ENCODE measurements at regions not wholly inside any gene's neighbourhood (a gene's known extent, or its start where the extent isn't known, plus 50 kb on each side); places are given as distances from the start of the nearest gene placed in this dataset.

DNA sequence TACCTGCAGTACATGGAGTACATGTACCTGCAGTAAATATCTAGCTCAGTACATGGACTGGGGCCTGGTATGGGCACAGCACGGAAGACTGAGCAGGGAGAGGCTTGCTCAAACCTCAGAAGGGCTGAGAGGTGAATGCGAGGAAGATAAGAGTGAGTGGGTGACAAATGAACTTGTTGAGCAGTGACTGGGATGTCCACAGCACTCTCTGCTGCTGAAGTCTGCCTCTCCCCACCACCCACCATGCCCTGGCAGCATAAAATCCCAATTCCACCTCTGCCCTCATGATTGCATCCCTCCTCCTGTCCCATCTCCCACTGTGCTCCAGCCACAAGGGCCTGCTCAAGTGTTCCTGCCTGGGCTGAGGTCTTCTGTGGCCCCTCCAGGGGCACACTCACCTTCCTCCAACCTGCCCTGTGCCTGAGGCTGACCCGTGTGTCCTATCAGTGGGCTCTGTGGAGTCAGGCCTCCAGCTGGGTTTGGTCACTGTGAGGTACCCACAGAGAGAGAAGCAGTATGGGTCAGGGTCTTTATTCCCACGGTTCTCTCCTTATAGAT is 114.2 kb downstream of the FOXD2 start:
- in situ Hi-C loops (cut with HindIII; ENCODE audit: low sequenced_read_pairs) = no loop called here

DNA sequence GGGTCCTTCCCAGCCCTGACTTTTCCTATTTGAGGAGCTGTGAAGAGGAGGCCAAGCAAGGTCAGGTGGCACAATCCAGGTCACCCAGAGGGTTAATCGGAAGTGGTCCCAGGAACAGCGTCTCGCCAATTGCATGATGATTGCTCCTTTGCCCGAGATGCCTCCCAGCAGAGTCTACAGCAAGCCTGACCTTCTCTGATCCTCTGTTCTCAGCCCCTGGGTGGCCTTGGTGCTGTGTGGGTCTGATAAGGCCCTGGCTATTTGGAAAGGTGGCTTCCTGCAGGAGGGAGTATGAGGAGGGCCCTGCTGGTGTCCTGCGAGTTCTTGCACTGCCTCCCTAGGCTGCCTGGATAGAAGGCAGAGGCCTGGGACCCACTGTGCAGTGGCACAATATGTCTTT is 116.2 kb downstream of the FOXD2 start:
- in situ Hi-C loops (cut with HindIII; ENCODE audit: low sequenced_read_pairs) = no loop called here

DNA sequence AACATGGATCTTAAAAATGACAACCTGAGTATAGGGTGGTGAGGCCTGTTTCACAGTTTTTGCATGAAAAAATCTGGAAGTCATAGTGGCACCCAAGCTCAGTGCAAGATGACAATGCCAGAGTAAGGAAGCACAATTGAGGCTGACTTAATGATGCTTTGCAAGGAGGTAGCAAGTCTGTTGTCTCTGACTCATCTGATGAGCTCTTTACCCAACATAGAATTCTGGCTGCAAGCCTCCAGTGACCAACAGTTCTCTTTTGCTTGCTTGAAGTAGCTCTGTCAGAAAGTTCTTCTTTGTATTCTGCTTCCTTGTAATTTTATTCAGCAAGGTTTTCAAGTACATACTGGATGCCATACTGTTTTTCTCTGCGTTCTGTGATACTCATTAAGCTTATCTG is 117.1 kb downstream of the FOXD2 start:
- in situ Hi-C loops (cut with HindIII; ENCODE audit: low sequenced_read_pairs) = no loop called here

DNA sequence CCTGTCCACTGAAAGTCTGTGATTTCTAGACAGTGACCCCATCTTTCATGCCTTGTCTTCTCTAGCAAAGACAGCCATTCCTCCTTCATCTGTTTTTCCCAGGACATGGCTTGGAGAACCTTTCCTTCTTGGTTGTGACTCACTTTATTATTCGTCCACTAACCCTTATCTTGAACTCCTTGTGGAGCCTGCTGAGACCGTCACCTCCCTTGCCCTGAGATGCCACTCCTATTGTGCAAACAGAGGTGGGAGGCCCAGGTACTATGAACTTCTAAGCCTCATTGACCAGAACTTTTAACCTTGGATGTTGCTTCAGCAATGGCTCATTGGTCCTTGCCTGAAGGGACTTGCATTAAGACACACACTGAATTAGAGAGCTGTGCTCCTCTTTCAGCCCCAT is 117.5 kb downstream of the FOXD2 start:
- in situ Hi-C loops (cut with HindIII; ENCODE audit: low sequenced_read_pairs) = no loop called here

DNA sequence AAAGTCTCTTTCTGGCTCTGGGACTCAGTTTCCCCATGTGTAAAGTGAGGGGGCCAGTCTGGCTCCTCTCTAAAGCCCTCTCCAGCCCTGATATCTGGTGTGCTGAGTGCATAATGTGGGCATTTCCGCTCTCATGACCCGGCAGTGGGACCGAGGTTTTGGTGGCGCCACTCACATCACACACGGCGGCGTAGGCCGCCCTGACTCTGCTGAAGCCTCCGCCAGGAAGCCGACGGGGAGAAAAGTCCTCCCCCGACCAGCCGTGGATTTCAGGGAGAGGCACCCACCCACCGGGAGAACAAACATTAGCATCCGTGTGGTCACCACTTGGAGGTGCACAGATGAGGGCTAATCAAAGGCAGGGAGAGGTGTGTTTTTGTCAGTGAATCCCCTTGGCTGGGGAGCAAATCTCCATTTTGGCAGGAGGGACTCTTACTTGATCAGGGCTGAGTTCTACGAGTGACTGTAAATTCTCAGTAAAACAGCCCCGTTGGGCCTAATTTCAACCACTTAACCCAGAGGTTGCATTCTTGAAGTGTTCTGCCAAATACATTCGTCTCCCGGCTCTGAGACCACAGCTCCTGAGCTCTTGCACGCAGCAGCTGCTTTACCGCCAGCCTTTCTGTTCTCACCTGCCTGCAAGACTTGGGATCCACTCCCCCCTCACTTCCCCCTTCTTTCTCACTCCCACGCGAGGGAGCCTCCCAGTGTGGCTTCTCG is 118.2 kb downstream of the FOXD2 start:
- in situ Hi-C loops (cut with HindIII; ENCODE audit: low sequenced_read_pairs) = no loop called here

DNA sequence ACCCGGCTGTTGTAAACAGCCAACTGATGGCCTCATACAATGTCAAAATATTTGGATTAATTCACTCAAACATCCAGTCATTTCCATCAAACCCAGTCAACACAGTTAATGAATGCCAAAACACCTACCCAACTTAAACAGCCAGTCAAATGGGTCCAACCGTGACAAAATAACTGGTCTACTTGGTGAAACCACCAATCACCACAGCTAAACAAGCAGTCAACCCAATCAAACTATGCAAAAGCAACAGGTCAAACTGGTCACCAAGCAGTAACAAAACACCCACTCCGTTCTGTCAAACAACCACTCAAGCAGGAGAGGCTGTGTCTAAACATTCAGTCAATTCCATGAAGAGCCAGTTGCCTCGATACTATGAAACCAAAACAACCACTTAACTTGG is 119.2 kb downstream of the FOXD2 start:
- in situ Hi-C loops (cut with HindIII; ENCODE audit: low sequenced_read_pairs) = no loop called here

DNA sequence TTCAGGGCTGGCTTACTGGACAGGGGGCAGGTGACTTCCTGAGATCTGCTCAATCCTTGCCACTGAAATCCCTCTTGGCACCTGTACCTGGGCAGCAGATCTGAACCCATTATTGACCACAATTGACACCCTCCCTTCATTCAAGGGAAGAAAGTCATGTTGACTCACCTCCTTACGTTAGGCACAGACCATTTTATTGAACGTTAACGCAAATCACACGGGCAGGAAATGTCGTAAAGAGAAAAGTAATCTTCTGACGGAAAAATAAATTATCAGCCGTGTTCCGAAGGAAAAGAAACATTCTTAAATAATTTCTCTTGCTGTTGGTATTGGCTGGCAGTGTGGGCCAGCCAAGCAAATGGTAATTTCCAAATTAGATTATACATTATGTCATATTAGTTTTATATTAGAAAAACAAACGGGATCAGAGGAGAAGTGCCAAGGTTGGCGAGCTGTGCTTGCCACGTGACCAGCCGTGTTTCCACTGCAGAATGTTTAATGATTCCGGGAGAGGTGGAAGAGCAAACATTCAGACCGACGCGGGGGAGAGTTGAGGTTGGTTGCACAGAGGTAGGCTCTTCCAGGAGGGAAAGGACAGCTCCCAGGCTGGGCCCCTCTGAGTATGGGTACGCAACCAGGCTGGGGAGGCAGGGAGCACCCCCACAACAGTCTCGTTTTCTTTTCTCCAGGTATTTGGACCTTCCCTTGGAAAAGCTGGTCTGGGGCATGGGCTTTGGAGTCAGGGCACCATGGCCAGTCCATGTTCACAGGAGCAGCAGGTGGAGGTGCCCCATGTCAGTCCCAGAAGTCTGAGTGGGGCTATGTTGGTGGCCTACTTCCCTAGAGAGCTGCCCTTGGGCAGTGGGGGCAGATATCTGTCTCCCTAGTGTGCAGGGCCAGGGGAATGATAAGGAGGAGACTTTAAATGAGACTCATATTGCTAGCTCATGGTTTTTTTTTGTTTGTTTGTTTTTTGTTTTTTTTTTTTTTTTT is 121.1 kb downstream of the FOXD2 start:
- in situ Hi-C loops (cut with HindIII; ENCODE audit: low sequenced_read_pairs) = no loop called here

DNA sequence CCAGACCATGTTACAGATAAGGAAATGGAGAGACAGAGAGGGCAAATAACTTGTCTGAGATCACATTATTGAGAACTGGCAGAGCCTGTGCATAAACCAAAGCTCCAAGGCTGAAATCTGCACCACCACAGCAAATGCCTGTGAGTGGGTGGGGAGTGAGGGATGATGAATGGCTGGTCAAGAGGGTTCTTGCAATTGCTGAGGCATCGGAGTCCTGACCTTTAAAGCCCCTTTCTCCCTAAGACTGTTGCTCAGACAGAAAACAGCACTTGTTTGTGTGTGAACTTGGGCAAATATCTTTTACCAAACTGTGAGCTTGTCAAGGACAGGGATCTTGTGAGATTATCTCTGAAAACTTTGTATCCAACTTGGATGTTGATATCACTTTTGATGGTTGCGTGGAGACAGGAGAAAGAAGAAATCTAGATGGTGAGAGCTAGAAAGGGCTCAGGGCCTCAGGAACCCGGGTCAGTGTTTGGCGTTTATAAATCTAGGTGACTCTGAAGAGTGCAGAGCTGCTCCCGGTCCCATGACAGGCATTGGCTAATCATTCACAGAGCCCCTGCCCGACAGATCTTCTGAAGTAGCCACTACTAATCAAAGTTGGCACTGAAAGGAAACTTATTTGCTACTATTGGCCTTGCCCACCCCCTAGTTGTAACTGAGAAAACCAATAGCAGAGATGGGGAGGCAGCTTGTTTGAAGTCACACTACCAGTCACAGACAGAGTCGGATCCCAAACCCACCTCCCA is 122.3 kb downstream of the FOXD2 start:
- in situ Hi-C loops (cut with HindIII; ENCODE audit: low sequenced_read_pairs) = no loop called here

DNA sequence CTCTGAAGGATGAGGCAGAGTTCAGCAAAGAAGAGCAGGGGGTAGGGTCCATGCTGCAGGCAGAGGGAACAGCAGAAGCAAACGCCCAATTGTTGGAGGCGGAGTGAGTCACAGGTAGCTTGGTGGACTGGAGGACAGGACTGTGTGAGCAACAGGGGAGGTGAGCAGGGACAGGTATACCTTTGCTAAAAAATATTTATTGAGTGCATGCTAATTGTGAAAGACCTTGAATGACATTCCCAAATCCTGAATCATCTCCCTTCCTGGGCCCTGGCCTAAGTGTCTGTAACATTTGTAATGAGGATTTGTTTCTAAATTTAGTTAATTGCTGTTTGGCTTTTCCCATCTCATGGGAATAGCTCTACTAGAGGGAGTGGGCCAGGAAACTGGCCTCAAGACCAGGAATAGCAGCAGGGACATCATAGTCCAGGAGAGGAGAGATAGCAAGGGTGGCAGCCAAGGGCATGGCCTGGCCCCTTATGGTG is 123.7 kb downstream of the FOXD2 start:
- in situ Hi-C loops (cut with HindIII; ENCODE audit: low sequenced_read_pairs) = no loop called here

DNA sequence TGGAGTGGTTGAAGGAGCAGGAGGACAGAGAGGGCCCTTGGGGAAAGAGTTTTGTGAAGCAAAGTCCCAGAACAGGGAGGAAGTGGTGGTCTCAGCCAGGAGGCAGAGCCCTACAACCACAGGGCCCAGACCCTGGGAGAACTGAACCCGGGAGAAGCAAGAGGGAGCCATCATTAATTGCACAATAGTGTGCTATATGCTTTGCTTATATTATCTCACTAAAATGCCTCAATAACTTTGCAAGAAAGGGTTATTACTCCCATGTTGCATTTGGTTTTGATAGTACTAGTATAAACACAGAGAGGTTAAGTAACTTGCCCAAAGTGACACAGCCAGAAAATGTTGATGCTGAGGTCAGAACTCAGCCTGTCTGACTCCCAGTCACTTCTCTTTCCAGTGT is 124.3 kb downstream of the FOXD2 start:
- in situ Hi-C loops (cut with HindIII; ENCODE audit: low sequenced_read_pairs) = no loop called here

DNA sequence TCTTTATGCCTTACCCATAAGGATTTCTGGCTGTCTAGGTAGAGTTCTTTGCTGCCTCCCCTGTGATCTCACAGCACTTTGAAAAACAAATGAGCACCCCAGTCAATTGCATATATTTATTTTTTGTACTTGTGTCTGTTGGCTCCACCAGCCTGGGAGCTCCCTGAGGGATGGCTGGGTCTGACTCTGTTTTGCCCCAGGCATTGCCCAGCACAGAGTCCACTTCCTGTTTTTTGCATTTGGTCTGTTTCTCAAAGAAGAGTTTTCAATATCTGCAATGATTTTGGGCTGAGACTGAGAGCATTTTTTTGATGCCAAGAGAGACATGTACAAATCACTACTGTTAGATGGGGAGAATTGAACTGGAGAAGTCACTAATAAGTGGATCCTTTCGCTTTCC is 125.0 kb downstream of the FOXD2 start:
- in situ Hi-C loops (cut with HindIII; ENCODE audit: low sequenced_read_pairs) = no loop called here

DNA sequence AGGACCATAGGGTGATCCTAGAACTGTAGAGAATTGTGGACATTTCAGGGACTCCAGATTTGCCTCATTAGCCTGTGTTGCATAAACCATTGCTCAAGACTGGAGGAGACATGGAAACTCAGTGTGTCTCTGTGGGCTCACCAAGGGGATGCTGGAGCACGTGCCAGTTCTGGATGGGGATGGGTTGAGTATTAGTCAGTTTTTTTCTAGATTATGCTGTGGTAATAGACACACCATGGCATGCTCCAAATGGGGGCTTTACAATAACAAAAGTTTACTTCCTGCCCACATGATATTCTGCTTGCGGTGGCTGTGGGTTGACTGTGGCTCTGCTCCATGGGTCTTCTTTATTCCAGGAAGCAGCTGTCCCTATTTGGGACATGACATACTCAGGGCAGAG is 125.4 kb downstream of the FOXD2 start:
- in situ Hi-C loops (cut with HindIII; ENCODE audit: low sequenced_read_pairs) = no loop called here

DNA sequence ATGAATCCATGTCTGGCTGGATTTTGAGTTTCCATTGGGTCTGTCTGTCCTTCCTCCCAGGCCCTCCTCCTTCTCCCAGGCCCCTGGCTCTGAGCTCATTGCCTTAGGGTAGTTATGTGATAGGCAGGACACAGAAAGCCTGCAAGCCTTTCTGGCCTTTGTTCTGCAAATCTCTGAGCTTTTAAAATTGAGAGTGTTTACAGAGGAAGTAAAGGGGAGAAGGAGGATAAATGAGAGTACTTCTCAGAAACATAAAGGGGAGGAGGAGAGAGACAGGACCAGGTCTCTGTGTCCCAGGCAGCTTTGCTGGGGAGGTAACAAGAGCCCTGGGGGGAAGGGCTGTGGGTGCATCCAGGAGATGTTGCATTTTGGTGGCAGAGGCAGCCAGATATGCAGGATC is 126.7 kb downstream of the FOXD2 start:
- in situ Hi-C loops (cut with HindIII; ENCODE audit: low sequenced_read_pairs) = no loop called here

DNA sequence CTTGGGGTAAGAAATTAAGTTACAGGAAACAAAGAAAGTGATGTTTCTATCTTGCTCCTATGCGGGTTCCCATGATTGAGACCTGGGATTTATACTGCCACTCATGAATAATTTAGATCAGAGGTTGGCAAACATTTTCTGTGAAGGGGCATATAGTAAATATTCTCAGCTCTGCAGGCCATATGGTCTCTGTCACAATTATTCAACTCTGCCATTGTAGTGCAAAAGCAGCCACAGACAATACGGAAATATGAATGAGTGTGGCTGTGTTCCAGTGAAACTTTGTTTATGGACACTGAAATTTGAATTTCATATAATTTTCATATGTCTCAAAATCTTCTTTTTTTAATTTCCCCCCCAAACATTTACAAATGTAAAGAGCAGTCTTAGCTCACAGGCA is 127.2 kb downstream of the FOXD2 start:
- in situ Hi-C loops (cut with HindIII; ENCODE audit: low sequenced_read_pairs) = no loop called here

DNA sequence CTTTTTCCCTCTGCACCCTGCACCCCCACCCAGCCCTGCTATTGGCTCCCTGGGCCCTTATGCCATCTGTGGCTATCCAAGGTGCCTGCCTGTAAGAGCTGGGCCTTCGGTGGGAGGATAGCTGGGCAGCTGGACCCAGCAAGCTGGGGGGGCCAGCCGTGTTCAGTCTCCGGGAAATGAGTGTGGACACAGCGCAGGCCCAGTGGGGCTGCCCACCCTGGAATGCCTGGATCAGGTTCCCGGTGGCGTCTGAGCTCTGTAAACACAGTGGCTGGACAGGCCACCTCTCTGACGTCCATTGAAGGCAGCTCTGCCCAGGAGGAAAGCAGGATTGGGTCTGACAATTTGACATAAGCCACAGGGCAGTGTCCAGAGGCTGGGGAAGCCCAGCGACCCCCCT is 127.8 kb downstream of the FOXD2 start:
- in situ Hi-C loops (cut with HindIII; ENCODE audit: low sequenced_read_pairs) = no loop called here

DNA sequence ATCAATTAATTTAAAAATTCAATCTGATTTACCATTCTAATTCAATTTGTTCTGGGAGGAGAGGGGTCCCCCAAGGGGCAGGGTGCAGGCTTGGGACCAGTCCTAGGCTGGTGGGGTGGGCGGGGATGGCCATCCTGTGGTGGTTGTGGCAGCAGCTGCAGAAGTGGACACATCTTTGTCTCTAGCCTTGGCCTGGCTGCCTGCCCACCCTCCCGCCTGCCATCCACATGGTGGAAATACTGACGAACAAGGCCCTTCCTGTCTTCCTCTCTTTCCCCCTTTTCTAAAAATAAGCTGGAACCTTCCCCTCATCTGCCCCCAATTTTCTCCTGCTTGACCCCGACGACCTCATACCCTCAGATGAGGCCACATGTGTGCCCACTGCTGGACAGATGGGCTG is 130.9 kb downstream of the FOXD2 start:
- in situ Hi-C loops (cut with HindIII; ENCODE audit: low sequenced_read_pairs) = no loop called here

DNA sequence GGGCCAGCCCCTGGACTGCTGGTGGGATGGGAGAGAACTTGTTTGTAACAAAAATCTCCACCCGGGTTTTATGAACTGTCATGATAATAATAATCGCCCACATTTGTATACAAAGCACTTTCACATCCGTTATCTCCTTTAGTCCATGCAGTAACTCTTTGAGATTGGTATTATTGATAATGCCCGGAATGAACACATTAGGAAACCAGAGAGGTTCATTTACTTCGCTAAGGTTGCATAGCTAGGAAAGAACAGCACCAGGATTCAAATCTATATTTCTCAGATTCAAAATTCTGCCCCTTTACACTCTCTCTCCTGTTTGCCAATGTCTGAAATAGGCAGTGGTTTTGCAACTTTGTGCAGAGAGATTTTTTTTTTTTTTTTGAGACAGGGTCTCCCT is 131.4 kb downstream of the FOXD2 start:
- in situ Hi-C loops (cut with HindIII; ENCODE audit: low sequenced_read_pairs) = no loop called here

DNA sequence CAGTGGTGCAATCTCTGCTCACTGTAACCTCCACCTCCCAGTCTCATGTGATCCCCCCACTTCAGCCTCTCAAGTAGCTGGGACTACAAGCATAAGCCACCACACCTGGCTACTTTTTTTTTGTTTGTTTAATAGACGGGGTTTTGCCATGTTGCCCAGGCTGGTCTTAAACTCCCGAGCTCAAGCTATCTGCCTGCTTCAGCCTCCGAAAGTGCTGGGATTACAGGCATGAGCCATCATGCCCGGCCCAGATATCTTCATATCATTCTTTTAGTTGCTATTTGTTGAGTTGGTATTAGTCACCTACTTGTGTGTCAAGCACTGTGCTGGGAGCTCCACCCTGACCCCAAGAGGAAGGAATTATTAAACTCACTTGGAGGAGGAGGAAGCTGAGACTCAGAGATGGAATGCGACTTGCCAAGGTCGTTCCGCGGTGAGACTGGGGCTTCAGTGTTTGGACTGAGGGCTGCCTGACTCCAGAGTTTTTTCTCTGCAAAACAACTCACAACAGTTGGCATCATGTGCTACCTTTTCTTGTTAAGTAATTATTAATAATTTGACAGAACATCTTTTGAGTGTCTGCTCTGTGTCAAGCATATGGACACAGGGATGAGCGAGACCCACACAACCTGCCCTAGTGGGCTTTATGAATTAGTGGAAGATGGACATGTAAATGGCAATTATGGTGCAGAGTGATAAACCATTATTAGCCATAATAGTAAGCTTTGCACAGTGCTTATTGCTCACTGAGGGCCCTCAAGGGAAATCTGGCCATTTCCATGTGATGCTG is 132.0 kb downstream of the FOXD2 start:
- in situ Hi-C loops (cut with HindIII; ENCODE audit: low sequenced_read_pairs) = no loop called here

DNA sequence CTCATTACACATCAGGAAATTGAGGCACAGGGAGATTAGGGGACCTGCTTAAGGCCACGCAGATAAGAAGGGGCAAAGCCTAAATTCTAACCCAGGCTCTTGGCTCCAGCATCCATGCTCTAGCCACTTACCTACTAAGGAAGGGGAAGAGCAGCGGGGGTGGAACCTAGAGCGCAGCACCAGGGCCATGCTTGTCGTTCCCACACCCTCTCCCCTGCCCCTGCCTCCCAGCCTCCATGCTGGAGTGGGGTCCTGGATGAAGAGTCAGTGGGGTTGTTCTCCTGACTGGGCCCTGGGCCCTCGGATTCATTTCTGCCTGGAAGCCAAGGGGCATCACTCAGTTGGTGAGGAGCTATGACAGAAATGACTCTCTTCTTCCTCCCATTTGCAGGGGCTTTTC is 133.3 kb downstream of the FOXD2 start:
- in situ Hi-C loops (cut with HindIII; ENCODE audit: low sequenced_read_pairs) = no loop called here

DNA sequence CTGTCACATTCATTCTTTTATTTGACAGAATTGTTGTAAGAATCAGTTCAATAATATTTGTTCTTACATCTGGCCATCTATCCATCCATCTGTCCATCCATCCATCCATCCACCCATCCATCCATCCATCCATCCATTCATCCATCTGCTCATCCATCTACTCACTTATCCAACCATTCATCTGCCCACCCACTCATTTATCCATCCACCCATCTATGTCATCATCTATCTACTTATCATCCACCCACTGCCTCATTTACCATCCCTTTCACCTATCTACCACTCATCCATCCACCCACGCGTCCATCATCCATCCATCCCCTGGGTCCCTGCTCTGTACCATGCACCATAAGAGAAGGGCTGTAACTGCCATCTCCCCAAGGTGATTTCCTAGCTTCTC is 134.1 kb downstream of the FOXD2 start:
- in situ Hi-C loops (cut with HindIII; ENCODE audit: low sequenced_read_pairs) = no loop called here
